ENCODE measurements at regions not wholly inside any gene's neighbourhood (a gene's known extent, or its start where the extent isn't known, plus 50 kb on each side); places are given as distances from the start of the nearest gene placed in this dataset.

- in situ Hi-C loops (cut with HindIII; ENCODE audit: low pct_unique_long_range_greater_than_20kb, low sequenced_read_pairs): no loop called here
- no peak for TF ChIP-seq JUND (IDR thresholded peaks at IDR 0.05; ENCODE audit: low read depth)
- no peak for DNase-seq (ENCODE audit: low read depth in 1 of 2, low spot score in 1 of 2)
Observed at GRCh38 chr1:29861446-29861845, 625.1 kb downstream of the PTPRU start.

GRCh38 chr1:29860681-29861080 is 624.4 kb downstream of the PTPRU start:
- DNase-seq (ENCODE audit: low read depth in 1 of 2, low spot score in 1 of 2): no peak

DNA sequence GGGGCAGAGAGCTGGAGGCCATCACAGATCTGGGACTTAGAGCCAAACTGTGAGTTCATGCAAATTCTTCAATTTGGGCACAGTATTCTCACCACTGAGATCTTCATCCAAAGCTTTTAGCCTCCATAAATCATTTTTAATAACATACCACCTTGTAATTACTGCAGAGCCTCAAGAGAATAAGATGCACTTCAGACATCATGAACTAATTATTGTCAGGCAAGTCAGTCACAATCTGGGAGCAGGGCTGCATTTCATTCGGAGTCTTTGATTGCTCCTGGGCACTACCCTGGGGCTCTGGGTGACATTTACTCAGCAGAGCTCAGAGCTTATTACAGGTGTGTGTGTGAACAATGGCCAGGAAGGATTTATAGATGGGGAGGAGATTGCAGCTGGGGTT is 623.7 kb downstream of the PTPRU start:
- in situ Hi-C loops (cut with HindIII; ENCODE audit: low pct_unique_long_range_greater_than_20kb, low sequenced_read_pairs): no loop called here
- DNase-seq (ENCODE audit: low read depth in 1 of 2, low spot score in 1 of 2): no peak
- TF ChIP-seq JUND (IDR thresholded peaks at IDR 0.05; ENCODE audit: low read depth): no peak

More at GRCh38 chr1:29860681-29861080, 624.4 kb downstream of the PTPRU start:
- in situ Hi-C loops (cut with HindIII; ENCODE audit: low pct_unique_long_range_greater_than_20kb, low sequenced_read_pairs): no loop called here
- TF ChIP-seq JUND (IDR thresholded peaks at IDR 0.05; ENCODE audit: low read depth): no peak

DNA sequence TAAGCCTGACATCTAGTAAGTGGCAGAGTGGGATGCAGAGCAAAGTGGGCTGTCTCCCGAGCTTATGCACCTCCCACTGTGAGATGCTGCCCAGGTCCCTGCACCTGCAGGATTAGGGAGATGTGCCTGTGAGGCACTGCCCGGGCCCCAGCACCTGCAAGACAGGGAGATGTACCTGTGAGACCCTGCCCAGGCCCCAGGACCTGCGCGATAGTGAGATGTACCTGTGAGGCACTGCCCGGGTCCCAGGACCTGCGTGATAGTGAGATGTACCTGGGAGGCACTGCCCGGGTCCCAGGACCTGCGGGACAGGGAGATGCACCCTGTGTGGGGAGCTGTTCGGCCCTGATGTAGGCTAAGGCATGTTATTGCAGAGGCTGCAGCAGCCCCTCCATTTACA is 622.8 kb downstream of the PTPRU start:
- TF ChIP-seq JUND (IDR thresholded peaks at IDR 0.05; ENCODE audit: low read depth): no peak
- in situ Hi-C loops (cut with HindIII; ENCODE audit: low pct_unique_long_range_greater_than_20kb, low sequenced_read_pairs): no loop called here

GRCh38 chr1:29858646-29859045 is 622.3 kb downstream of the PTPRU start:
- in situ Hi-C loops (cut with HindIII; ENCODE audit: low pct_unique_long_range_greater_than_20kb, low sequenced_read_pairs): no loop called here
- TF ChIP-seq JUND (IDR thresholded peaks at IDR 0.05; ENCODE audit: low read depth): no peak

More for the DNA sequence above, 622.8 kb downstream of the PTPRU start:
- no peak for DNase-seq (ENCODE audit: low read depth in 1 of 2, low spot score in 1 of 2)

DNA sequence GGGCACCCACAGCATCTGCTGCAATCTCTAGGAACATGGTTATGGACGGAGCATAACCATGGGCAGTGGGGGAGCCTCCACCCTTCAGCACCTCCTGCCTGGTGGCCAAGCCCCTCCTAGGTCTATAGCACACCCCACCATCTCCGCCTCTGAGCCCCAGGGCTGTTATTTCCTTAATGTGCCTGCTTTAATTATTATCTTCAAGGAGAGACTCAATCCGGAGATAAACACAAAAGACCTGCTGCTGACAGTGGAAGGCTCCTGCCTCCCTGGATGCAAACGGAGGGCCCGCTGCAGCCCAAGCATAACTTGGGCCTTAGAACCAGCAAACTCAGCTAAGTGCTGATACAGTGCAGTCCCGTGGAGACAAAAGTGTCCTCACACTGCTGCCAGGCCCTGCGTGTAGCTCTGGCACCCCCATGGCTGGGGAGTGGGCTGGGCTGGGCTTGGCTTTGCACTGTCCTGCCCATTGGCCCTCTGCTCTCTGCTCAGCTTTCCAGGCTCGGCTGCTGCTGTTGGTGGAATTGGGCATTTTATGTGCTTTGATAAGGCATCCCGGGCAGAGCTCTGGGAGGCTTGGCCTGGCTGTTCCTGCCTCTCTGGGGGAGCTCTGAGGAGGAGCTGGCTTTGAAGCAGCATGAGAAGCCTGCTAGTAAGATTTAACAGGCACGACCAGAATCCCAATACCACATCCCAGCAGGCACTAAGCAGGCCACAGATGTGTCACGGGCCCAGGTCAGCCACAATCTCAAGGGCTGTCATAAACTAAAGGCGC is 620.2 kb downstream of the PTPRU start:
- DNase-seq (ENCODE audit: low read depth in 1 of 2, low spot score in 1 of 2): no peak
- TF ChIP-seq JUND (IDR thresholded peaks at IDR 0.05; ENCODE audit: low read depth): no peak
- in situ Hi-C loops (cut with HindIII; ENCODE audit: low pct_unique_long_range_greater_than_20kb, low sequenced_read_pairs): no loop called here

More at GRCh38 chr1:29858646-29859045, 622.3 kb downstream of the PTPRU start:
- DNase-seq (ENCODE audit: low read depth in 1 of 2, low spot score in 1 of 2): no peak

- in situ Hi-C loops (cut with HindIII; ENCODE audit: low pct_unique_long_range_greater_than_20kb, low sequenced_read_pairs): no loop called here
- TF ChIP-seq JUND (IDR thresholded peaks at IDR 0.05; ENCODE audit: low read depth): no peak
- no peak for DNase-seq (ENCODE audit: low read depth in 1 of 2, low spot score in 1 of 2)
Observed at GRCh38 chr1:29855561-29856160, 619.3 kb downstream of the PTPRU start.

- TF ChIP-seq JUND (IDR thresholded peaks at IDR 0.05; ENCODE audit: low read depth): no peak
- in situ Hi-C loops (cut with HindIII; ENCODE audit: low pct_unique_long_range_greater_than_20kb, low sequenced_read_pairs): no loop called here
- DNase-seq (ENCODE audit: low read depth in 1 of 2, low spot score in 1 of 2): no peak
Observed at GRCh38 chr1:29854700-29855276, 618.5 kb downstream of the PTPRU start.

GRCh38 chr1:29853716-29854330 is 617.5 kb downstream of the PTPRU start:
- DNase-seq (ENCODE audit: low read depth in 1 of 2, low spot score in 1 of 2): no peak
- no peak for TF ChIP-seq JUND (IDR thresholded peaks at IDR 0.05; ENCODE audit: low read depth)
- in situ Hi-C loops (cut with HindIII; ENCODE audit: low pct_unique_long_range_greater_than_20kb, low sequenced_read_pairs): no loop called here

GRCh38 chr1:29852248-29852647 is 615.9 kb downstream of the PTPRU start:
- DNase-seq (ENCODE audit: low read depth in 1 of 2, low spot score in 1 of 2): no peak
- TF ChIP-seq JUND (IDR thresholded peaks at IDR 0.05; ENCODE audit: low read depth): no peak
- in situ Hi-C loops (cut with HindIII; ENCODE audit: low pct_unique_long_range_greater_than_20kb, low sequenced_read_pairs): no loop called here

DNA sequence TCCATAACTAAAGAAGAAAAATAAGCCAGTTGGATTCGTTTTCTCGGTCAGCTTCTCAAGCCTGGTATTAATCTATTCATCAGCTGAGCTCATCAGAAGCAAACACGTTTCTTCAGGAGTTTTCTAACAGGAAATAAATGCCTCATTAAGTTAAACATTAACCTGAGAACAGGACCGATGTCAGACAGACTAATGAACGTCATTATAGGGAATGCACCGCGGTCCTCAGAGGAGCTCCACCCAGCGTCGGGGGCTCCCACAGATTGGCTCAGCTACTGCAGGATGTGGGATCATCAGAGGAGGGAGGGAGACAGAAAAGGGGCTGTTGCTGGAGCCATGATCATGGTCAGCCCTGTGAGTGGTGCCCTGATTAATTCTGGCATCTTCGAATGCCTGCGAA is 615.4 kb downstream of the PTPRU start:
- in situ Hi-C loops (cut with HindIII; ENCODE audit: low pct_unique_long_range_greater_than_20kb, low sequenced_read_pairs): no loop called here
- no peak for TF ChIP-seq JUND (IDR thresholded peaks at IDR 0.05; ENCODE audit: low read depth)
- no peak for DNase-seq (ENCODE audit: low read depth in 1 of 2, low spot score in 1 of 2)

- no peak for TF ChIP-seq JUND (IDR thresholded peaks at IDR 0.05; ENCODE audit: low read depth)
- no peak for DNase-seq (ENCODE audit: low read depth in 1 of 2, low spot score in 1 of 2)
- in situ Hi-C loops (cut with HindIII; ENCODE audit: low pct_unique_long_range_greater_than_20kb, low sequenced_read_pairs): no loop called here
Observed at GRCh38 chr1:29849991-29850757, 613.9 kb downstream of the PTPRU start.

Measured in T47D (cell line).